AG09319 (cell line): ENCODE measurements at regions not wholly inside any gene's neighbourhood (a gene's known extent, or its start where the extent isn't known, plus 50 kb on each side); places are given as distances from the start of the nearest gene placed in this dataset.
"Not testable (repeated sequence)": the region's sequence is repeated elsewhere in the genome, so short reads cannot be mapped to it uniquely, and the experiment has no call there.

ENCODE experiments used
- DNase-seq: peaks from one replicate; pipeline ENCODE4 v3.0.0-alpha.2; 2010; ENCODE audit warnings: low read depth; ENCODE audit errors: extremely low read depth
- CTCF ChIP-seq: IDR thresholded peaks from 2 replicates; pipeline ENCODE4 v1.5.1; 2011; ENCODE audit warnings: low read depth, mild to moderate bottlenecking, inconsistent platforms, low read length, moderate library complexity

- no peak for DNase-seq
- TF ChIP-seq CTCF: no peak
Measured at GRCh38 chr4:111334361-111334760, 711.5 kb upstream of the PITX2 start.

GRCh38 chr4:111337186-111337876 lies 714.5 kb upstream of the PITX2 start:
- DNase-seq: not testable (repeated sequence)

DNA sequence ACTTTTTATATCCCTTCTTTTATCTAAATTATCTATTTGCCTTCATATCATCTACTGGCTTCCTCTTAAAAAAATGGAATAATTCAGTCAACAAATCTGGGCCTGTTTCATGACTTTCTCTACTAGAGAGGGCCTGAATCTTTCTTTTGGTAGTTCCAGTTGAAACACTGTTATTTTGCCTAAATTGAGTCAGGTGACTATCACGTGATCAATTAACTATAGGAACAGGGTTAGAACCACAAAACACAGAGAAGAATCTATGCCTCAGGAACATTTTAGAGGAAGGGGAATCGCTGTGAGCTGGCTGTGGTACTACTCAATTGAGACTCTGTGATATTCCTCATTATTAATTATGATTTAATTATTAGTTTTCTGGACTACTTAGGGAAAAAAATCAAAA lies 736.7 kb upstream of the PITX2 start:
- TF ChIP-seq CTCF: no peak
- no peak for DNase-seq

GRCh38 chr4:111360906-111361305 lies 738.0 kb upstream of the PITX2 start:
- TF ChIP-seq CTCF: no peak
- DNase-seq: no peak

GRCh38 chr4:111362941-111363361 lies 740.1 kb upstream of the PITX2 start:
- peak; percentile 83 for DNase-seq

GRCh38 chr4:111377880-111378279 lies 755.0 kb upstream of the PITX2 start:
- not testable (repeated sequence) for DNase-seq

More at GRCh38 chr4:111362941-111363361, 740.1 kb upstream of the PITX2 start:
- TF ChIP-seq CTCF: no peak

GRCh38 chr4:111388561-111388960 lies 756.7 kb upstream of the FAM241A start:
- TF ChIP-seq CTCF: no peak
- no peak for DNase-seq

DNA sequence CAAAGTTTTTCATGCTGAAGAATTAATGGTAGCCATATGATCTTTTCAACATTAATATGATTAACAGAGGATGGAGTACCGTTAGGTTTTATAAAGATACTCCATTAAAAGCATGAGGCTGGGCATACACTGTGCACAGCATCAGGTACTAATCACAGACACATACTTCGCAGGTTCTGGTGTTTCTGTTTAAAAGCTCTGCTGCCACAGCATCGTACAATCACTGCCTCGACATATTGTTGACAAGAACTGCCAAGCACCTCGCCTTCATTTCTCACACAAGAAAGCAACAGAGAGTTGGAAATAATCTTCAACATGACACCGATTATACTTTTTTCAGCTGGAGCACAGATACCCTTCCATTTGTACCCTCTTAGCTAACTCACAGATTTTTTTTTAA lies 753.4 kb upstream of the FAM241A start:
- no peak for TF ChIP-seq CTCF
- DNase-seq: no peak

GRCh38 chr4:111393781-111394180 lies 751.5 kb upstream of the FAM241A start:
- no peak for TF ChIP-seq CTCF
- DNase-seq: no peak
